Esophagus squamous epithelium (tissue), 5 donors: ENCODE measurements at regions not wholly inside any gene's neighbourhood (a gene's known extent, or its start where the extent isn't known, plus 50 kb on each side); places are given as distances from the start of the nearest gene placed in this dataset.
A peak's percentile ranks its signal among the peaks of the same experiment; 100 is the strongest.

Source experiments
- DNase-seq: peaks from one replicate; lab custom pipeline; 2025; lab: John Stamatoyannopoulos, UW
- H3K27ac ChIP-seq, 4 donors: fragments of 200-600 bp; sonication (generic); one replicate each; pipeline ENCODE4 v1.5.1; 2016 to 2019; ENCODE audit warnings: mild to moderate bottlenecking in 1 of 4
- H3K27me3 ChIP-seq, 4 donors: fragments of 200-600 bp; sonication (generic); 1 replicate in 3 of 4; 2 replicates in 1 of 4; pipeline versions ENCODE4 v1.5.1 to v1.6.0; 2017 to 2021; ENCODE audit warnings: antibody characterized with exemption in 1 of 4
- H3K36me3 ChIP-seq, 3 donors: fragments of 200-600 bp; sonication (generic); one replicate each; pipeline ENCODE4 v1.5.1; 2016 to 2019
- H3K4me1 ChIP-seq, 3 donors: fragments of 200-600 bp; sonication (generic); one replicate each; pipeline ENCODE4 v1.5.1; 2017 to 2019
- H3K4me3 ChIP-seq, 4 donors: fragments of 200-600 bp; sonication (generic); 1 replicate in 3 of 4; 2 replicates in 1 of 4; pipeline ENCODE4 v1.5.1; 2016 to 2019; ENCODE audit warnings: mild to moderate bottlenecking in 2 of 4, moderate library complexity in 1 of 4
- H3K9me3 ChIP-seq, 3 donors: fragments of 200-600 bp; sonication (generic); one replicate each; pipeline ENCODE4 v1.5.1; 2016 to 2019
- CTCF ChIP-seq, 6 experiments: fragments of 450-650 bp in 4 of 6; fragments of 200-600 bp in 2 of 6; sonication (generic) in 2 of 6; IDR thresholded peaks; one replicate each; pipeline ENCODE4 v1.5.1; 2016 to 2019; ENCODE audit warnings: antibody characterized with exemption in 6 of 6, mild to moderate bottlenecking in 4 of 6, moderate library complexity in 4 of 6
- POLR2A ChIP-seq, 4 donors: fragments of 450-650 bp; IDR thresholded peaks; one replicate each; pipeline ENCODE4 v1.6.1; 2017; ENCODE audit warnings: antibody characterized with exemption in 4 of 4, mild to moderate bottlenecking in 4 of 4, moderate library complexity in 3 of 4
- WGBS, 2 donors: methylation state at CpG; one replicate each; pipeline ENCODE4 v1.1.5; 2018; 5-methylcytosine and 5-hydroxymethylcytosine counted together
- intact Hi-C: fragments of 100-400 bp; cut with DNase I; formaldehyde crosslinking; loops from one replicate; pipeline ENCODE4 v1.15.0; 2022
- donor health status: DM: yes; HTN: yes; CAD: no.

GRCh38 chr14:32254952-32255679 lies 52.0 kb upstream of the RNU6-8 start:
- peak overlapping the region; percentile 46 to 72 (median 58) for H3K27ac ChIP-seq
- H3K36me3 ChIP-seq = no peaks in the 10 kb centered on the region
- intact Hi-C loops = loop anchor here (5.0 to 10.0 kb wide), 2 partner anchors 183 to 320 kb away; no protein-coding TSS in a partner anchor
- 34 to 56% methylated on average over 4 to 7 of the region's 9 CpGs for WGBS, 2 donors
- H3K4me3 ChIP-seq = no peak overlapping the region
- peaks cover 0 to 47% (median 22%) of the 10 kb centered on the region in 3 donors for H3K4me1 ChIP-seq
- no peaks in the 10 kb centered on the region for H3K9me3 ChIP-seq
- no peaks in the 10 kb centered on the region for H3K27me3 ChIP-seq
- no peak for DNase-seq
- TF ChIP-seq CTCF (IDR thresholded peaks at IDR 0.05) (peak; percentile 69 to 82 (median 74)), POLR2A (IDR thresholded peaks at IDR 0.05) (no peak)

- no peaks in the 10 kb centered on the region for H3K27me3 ChIP-seq
- H3K27ac ChIP-seq = peak overlapping the region in 2 of 4 donors; percentile 46 to 61
- intact Hi-C loops = loop anchor here (10.0 kb wide), 1 partner anchor 321 kb away; no protein-coding TSS in a partner anchor
- H3K36me3 ChIP-seq = no peaks in the 10 kb centered on the region
- TF ChIP-seq CTCF (IDR thresholded peaks at IDR 0.05) = no peak
- no peak for TF ChIP-seq POLR2A (IDR thresholded peaks at IDR 0.05)
- no peaks in the 10 kb centered on the region for H3K9me3 ChIP-seq
- no peak for DNase-seq
- no peak overlapping the region for H3K4me3 ChIP-seq
- peaks cover 0 to 51% (median 22%) of the 10 kb centered on the region in 3 donors for H3K4me1 ChIP-seq
Observed at GRCh38 chr14:32255789-32256188, 52.7 kb upstream of the RNU6-8 start.

- Histone ChIP-seq H3K36me3 (no peaks in the 10 kb centered on the region), H3K4me3 (no peak overlapping the region), H3K27ac (no peak overlapping the region), H3K27me3 (no peaks in the 10 kb centered on the region), H3K9me3 (no peaks in the 10 kb centered on the region), H3K4me1 (peaks cover 0 to 46% (median 22%) of the 10 kb centered on the region in 3 donors)
- intact Hi-C loops = loop anchor here (10.0 kb wide), 1 partner anchor 322 kb away; no protein-coding TSS in a partner anchor
- 50 to 67% methylated on average over 1 of the region's 1 CpG for WGBS, 2 donors
- no peak for DNase-seq
- no peak for TF ChIP-seq CTCF (IDR thresholded peaks at IDR 0.05)
- TF ChIP-seq POLR2A (IDR thresholded peaks at IDR 0.05) = no peak
Observed at GRCh38 chr14:32256576-32256975, 53.5 kb upstream of the RNU6-8 start.

GRCh38 chr14:32258336-32258993 lies 55.4 kb upstream of the RNU6-8 start:
- TF ChIP-seq CTCF (IDR thresholded peaks at IDR 0.05) (no peak), POLR2A (IDR thresholded peaks at IDR 0.05) (no peak)
- no peak overlapping the region for H3K4me3 ChIP-seq
- no peaks in the 10 kb centered on the region for H3K27me3 ChIP-seq
- 48 to 100% methylated on average over 1 to 3 of the region's 3 CpGs for WGBS, 2 donors
- intact Hi-C loops = loop anchor here (10.0 kb wide), 1 partner anchor 324 kb away; no protein-coding TSS in a partner anchor
- H3K36me3 ChIP-seq = no peaks in the 10 kb centered on the region
- H3K27ac ChIP-seq = peak overlapping the region in 2 of 4 donors; percentile 29 to 34
- no peak for DNase-seq
- peaks cover 0 to 38% (median 16%) of the 10 kb centered on the region in 3 donors for H3K4me1 ChIP-seq
- peaks cover 0 to 6% (median 0%) of the 10 kb centered on the region in 3 donors for H3K9me3 ChIP-seq
